SK-N-SH (cell line): ENCODE measurements at regions not wholly inside any gene's neighbourhood (a gene's known extent, or its start where the extent isn't known, plus 50 kb on each side); places are given as distances from the start of the nearest gene placed in this dataset.

ENCODE experiments used
- CHD2 ChIP-seq: fragments of 150-350 bp; IDR thresholded peaks from 2 replicates; pipeline ENCODE4 v1.6.1; 2018; ENCODE audit warnings: low read length; ENCODE audit not compliant: partially characterized antibody
- FOSL2 ChIP-seq: IDR thresholded peaks from 2 replicates; pipeline ENCODE4 v1.4.0; 2012; ENCODE audit warnings: low read depth, mild to moderate bottlenecking, moderate library complexity, borderline replicate concordance
- FOXJ3 ChIP-seq: sonication (generic); formaldehyde crosslinking; IDR thresholded peaks from 2 replicates; pipeline ENCODE4 v1.5.1; 2020; ENCODE audit warnings: mild to moderate bottlenecking, missing genetic modification reagents
- FOXM1 ChIP-seq: IDR thresholded peaks from 2 replicates; pipeline ENCODE4 v1.4.0; 2012; ENCODE audit warnings: low read depth, mild to moderate bottlenecking
- GABPA ChIP-seq: IDR thresholded peaks from 2 replicates; pipeline ENCODE4 v1.4.0; 2012; ENCODE audit warnings: low read depth, mild to moderate bottlenecking
- GATA2 ChIP-seq: sonication (generic); formaldehyde crosslinking; IDR thresholded peaks from 2 replicates; pipeline ENCODE4 v1.5.0; 2020; ENCODE audit warnings: mild to moderate bottlenecking, missing genetic modification reagents
- NRF1 ChIP-seq: IDR thresholded peaks from 2 replicates; pipeline ENCODE4 v1.6.1; 2012; ENCODE audit warnings: low read depth, mild to moderate bottlenecking, low read length
- POLR2AphosphoS5 ChIP-seq: IDR thresholded peaks from 2 replicates; pipeline ENCODE4 v1.6.1; 2012; ENCODE audit warnings: low read depth, low read length
- TAF1 ChIP-seq: IDR thresholded peaks from 2 replicates; pipeline ENCODE4 v1.6.1; 2012; ENCODE audit warnings: low read depth, mild to moderate bottlenecking, low read length, moderate library complexity, borderline replicate concordance
- TF ChIP-seq, protein P1 (sequence below): fragments of 150-350 bp; IDR thresholded peaks from 2 replicates; pipeline ENCODE4 v1.6.1; 2016; ENCODE audit warnings: mild to moderate bottlenecking, low read depth, low read length
- TF ChIP-seq, protein P2 (sequence below): fragments of 200-600 bp; sonication (generic); IDR thresholded peaks from 2 replicates; pipeline ENCODE4 v1.6.1; 2017; ENCODE audit warnings: antibody characterized with exemption, mild to moderate bottlenecking, moderate library complexity
- TF ChIP-seq, protein P3 (sequence below): IDR thresholded peaks from 2 replicates; pipeline ENCODE4 v1.6.1; 2012; ENCODE audit warnings: mild to moderate bottlenecking, low read depth, low read length, moderate library complexity

DNA sequence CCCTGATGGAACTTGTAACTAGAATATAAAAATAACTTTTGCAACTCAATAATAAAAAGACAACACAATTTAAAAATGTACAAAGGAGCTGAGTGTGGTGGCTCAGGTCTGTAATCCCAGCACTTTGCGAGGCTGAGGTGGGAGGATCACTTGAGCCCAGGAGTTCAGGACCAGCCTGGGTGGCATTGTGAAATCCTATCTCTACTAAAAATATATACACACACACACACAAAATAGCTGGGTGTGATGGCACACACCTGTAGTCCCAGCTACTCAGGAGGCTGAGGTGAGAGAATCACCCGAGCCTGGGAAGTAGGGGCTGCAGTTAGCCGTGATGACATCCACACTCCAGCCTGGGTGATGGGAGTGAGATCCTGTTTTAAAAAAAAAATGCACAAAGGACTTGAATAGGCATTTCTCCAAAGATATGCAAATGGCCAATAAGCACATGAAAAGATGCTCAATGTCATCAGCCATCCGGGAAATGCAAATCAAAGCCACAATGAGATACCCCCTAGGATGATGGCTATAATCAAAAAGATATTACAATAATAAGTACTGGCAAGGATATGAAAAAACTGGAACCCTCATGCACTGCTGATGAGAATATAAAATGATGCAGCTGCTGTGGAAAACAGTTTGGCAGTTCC is 59.8 kb upstream of the SEPTIN5 start:
- TF ChIP-seq, protein P1, sequence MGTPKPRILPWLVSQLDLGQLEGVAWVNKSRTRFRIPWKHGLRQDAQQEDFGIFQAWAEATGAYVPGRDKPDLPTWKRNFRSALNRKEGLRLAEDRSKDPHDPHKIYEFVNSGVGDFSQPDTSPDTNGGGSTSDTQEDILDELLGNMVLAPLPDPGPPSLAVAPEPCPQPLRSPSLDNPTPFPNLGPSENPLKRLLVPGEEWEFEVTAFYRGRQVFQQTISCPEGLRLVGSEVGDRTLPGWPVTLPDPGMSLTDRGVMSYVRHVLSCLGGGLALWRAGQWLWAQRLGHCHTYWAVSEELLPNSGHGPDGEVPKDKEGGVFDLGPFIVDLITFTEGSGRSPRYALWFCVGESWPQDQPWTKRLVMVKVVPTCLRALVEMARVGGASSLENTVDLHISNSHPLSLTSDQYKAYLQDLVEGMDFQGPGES, result no peak
- TF ChIP-seq, protein P2, sequence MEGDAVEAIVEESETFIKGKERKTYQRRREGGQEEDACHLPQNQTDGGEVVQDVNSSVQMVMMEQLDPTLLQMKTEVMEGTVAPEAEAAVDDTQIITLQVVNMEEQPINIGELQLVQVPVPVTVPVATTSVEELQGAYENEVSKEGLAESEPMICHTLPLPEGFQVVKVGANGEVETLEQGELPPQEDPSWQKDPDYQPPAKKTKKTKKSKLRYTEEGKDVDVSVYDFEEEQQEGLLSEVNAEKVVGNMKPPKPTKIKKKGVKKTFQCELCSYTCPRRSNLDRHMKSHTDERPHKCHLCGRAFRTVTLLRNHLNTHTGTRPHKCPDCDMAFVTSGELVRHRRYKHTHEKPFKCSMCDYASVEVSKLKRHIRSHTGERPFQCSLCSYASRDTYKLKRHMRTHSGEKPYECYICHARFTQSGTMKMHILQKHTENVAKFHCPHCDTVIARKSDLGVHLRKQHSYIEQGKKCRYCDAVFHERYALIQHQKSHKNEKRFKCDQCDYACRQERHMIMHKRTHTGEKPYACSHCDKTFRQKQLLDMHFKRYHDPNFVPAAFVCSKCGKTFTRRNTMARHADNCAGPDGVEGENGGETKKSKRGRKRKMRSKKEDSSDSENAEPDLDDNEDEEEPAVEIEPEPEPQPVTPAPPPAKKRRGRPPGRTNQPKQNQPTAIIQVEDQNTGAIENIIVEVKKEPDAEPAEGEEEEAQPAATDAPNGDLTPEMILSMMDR, result no peak
- TF ChIP-seq POLR2AphosphoS5, result no peak
- no peak for TF ChIP-seq FOSL2
- TF ChIP-seq GATA2, result no peak
- TF ChIP-seq, protein P3, sequence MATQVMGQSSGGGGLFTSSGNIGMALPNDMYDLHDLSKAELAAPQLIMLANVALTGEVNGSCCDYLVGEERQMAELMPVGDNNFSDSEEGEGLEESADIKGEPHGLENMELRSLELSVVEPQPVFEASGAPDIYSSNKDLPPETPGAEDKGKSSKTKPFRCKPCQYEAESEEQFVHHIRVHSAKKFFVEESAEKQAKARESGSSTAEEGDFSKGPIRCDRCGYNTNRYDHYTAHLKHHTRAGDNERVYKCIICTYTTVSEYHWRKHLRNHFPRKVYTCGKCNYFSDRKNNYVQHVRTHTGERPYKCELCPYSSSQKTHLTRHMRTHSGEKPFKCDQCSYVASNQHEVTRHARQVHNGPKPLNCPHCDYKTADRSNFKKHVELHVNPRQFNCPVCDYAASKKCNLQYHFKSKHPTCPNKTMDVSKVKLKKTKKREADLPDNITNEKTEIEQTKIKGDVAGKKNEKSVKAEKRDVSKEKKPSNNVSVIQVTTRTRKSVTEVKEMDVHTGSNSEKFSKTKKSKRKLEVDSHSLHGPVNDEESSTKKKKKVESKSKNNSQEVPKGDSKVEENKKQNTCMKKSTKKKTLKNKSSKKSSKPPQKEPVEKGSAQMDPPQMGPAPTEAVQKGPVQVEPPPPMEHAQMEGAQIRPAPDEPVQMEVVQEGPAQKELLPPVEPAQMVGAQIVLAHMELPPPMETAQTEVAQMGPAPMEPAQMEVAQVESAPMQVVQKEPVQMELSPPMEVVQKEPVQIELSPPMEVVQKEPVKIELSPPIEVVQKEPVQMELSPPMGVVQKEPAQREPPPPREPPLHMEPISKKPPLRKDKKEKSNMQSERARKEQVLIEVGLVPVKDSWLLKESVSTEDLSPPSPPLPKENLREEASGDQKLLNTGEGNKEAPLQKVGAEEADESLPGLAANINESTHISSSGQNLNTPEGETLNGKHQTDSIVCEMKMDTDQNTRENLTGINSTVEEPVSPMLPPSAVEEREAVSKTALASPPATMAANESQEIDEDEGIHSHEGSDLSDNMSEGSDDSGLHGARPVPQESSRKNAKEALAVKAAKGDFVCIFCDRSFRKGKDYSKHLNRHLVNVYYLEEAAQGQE, result no peak
- TF ChIP-seq TAF1, result no peak
- no peak for TF ChIP-seq FOXJ3 (CRISPR knock-in tag)
- TF ChIP-seq NRF1, result no peak
- no peak for TF ChIP-seq FOXM1
- no peak for TF ChIP-seq CHD2
- no peak for TF ChIP-seq GABPA
